NCI-H1048 (cell line): ENCODE measurements at regions not wholly inside any gene's neighbourhood (a gene's known extent, or its start where the extent isn't known, plus 50 kb on each side); places are given as distances from the start of the nearest gene placed in this dataset.

ENCODE experiments used
- DNase-seq: peaks from one replicate; lab custom pipeline; 2025; lab: John Stamatoyannopoulos, UW

- no peak for DNase-seq
These were observed 193.7 kb upstream of the HMGA2 start for GRCh38 chr12:65630555-65630954.

- DNase-seq: no peak
These were observed 192.6 kb upstream of the HMGA2 start for GRCh38 chr12:65631621-65632111.

GRCh38 chr12:65632131-65632855, 192.0 kb upstream of the HMGA2 start:
- no peak for DNase-seq

- no peak for DNase-seq
These were observed 190.2 kb upstream of the HMGA2 start for GRCh38 chr12:65634061-65634460.

GRCh38 chr12:65634626-65635331, 189.5 kb upstream of the HMGA2 start:
- DNase-seq: no peak

GRCh38 chr12:65636436-65636835, 187.8 kb upstream of the HMGA2 start:
- DNase-seq: no peak

- no peak for DNase-seq
These were observed 187.1 kb upstream of the HMGA2 start for GRCh38 chr12:65637150-65637549.

GRCh38 chr12:65637774-65638173, 186.5 kb upstream of the HMGA2 start:
- DNase-seq: no peak

- no peak for DNase-seq
These were observed 186.0 kb upstream of the HMGA2 start for GRCh38 chr12:65638324-65638723.

- no peak for DNase-seq
These were observed 183.8 kb upstream of the HMGA2 start for GRCh38 chr12:65640489-65640901.

GRCh38 chr12:65642061-65642661, 182.1 kb upstream of the HMGA2 start:
- no peak for DNase-seq

GRCh38 chr12:65643171-65643570, 181.1 kb upstream of the HMGA2 start:
- no peak for DNase-seq

- DNase-seq: no peak
These were observed 180.5 kb upstream of the HMGA2 start for GRCh38 chr12:65643595-65644386.

GRCh38 chr12:65646127-65646643, 178.1 kb upstream of the HMGA2 start:
- DNase-seq: no peak

- DNase-seq: no peak
These were observed 177.2 kb upstream of the HMGA2 start for GRCh38 chr12:65647074-65647473.

- DNase-seq: no peak
These were observed 175.8 kb upstream of the HMGA2 start for GRCh38 chr12:65648461-65648860.

GRCh38 chr12:65649126-65649525, 175.2 kb upstream of the HMGA2 start:
- no peak for DNase-seq

GRCh38 chr12:65651060-65651459, 173.2 kb upstream of the HMGA2 start:
- DNase-seq: no peak

GRCh38 chr12:65653321-65653720, 171.0 kb upstream of the HMGA2 start:
- no peak for DNase-seq

- no peak for DNase-seq
These were observed 170.2 kb upstream of the HMGA2 start for GRCh38 chr12:65653946-65654629.

GRCh38 chr12:65655074-65655493, 169.2 kb upstream of the HMGA2 start:
- no peak for DNase-seq
